Body of pancreas (tissue), 4 donors: ENCODE measurements at regions not wholly inside any gene's neighbourhood (a gene's known extent, or its start where the extent isn't known, plus 50 kb on each side); places are given as distances from the start of the nearest gene placed in this dataset.

ENCODE experiments used
- CTCF ChIP-seq, 7 experiments: fragments of 450-650 bp in 4 of 7; fragments of 200-600 bp in 3 of 7; sonication (generic) in 3 of 7; IDR thresholded peaks; one replicate each; pipeline ENCODE4 v1.5.1; 2016 to 2019; ENCODE audit warnings: antibody characterized with exemption in 7 of 7
- POLR2A ChIP-seq, 3 donors: fragments of 450-650 bp; IDR thresholded peaks; one replicate each; pipeline ENCODE4 v1.6.1; 2016; ENCODE audit warnings: antibody characterized with exemption in 3 of 3, mild to moderate bottlenecking in 2 of 3

GRCh38 chr3:110248666-110249065 lies 823.0 kb upstream of the NECTIN3 start:
- TF ChIP-seq POLR2A (IDR thresholded peaks at IDR 0.05) (no peak), CTCF (IDR thresholded peaks at IDR 0.05) (no peak)
